Activated T-cell treated with anti-CD3 and anti-CD28 coated beads, Interleukin-2, amount 50 U/mL, for 24 hours (primary cell): ENCODE measurements at regions not wholly inside any gene's neighbourhood (a gene's known extent, or its start where the extent isn't known, plus 50 kb on each side); places are given as distances from the start of the nearest gene placed in this dataset.

Experiments
- DNase-seq: peaks from one replicate; pipeline ENCODE4 v3.0.0-alpha.2; 2020
- H3K27ac Mint-ChIP-seq: 2 replicates; pipeline ENCODE4 v1.8.0; 2020; ENCODE audit warnings: mild to moderate bottlenecking, mixed read lengths
- H3K27me3 Mint-ChIP-seq: 2 replicates; pipeline ENCODE4 v1.8.0; 2020; ENCODE audit warnings: mixed read lengths
- H3K36me3 Mint-ChIP-seq: 2 replicates; pipeline ENCODE4 v1.8.0; 2020; ENCODE audit warnings: low read depth, mixed read lengths
- H3K4me1 Mint-ChIP-seq: 2 replicates; pipeline ENCODE4 v1.8.0; 2020; ENCODE audit warnings: low read depth, mixed read lengths
- H3K4me3 Mint-ChIP-seq: 2 replicates; pipeline ENCODE4 v1.8.0; 2020; ENCODE audit warnings: mild to moderate bottlenecking, moderate library complexity, mixed read lengths
- H3K9me3 Mint-ChIP-seq: 2 replicates; pipeline ENCODE4 v1.8.0; 2020; ENCODE audit warnings: mixed read lengths

DNA sequence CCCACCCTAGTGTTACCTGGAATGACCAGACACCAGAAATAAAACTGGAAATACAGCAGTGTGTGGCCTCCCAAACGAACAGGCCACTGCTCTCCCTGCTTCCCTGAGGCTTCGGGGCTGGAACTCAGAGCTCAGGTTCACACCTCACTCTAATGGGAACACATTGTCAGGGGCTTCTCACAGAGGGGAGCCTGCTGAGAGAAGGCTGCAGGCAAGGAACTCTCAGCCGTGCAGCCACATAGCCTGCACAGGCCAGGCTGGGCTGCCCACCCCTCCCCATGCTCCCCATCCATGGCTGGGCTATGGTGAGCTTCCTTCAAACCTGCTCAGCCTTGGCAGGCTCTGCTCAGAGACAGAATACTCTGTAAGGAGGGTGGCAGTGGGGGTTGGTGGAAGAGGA is 302.5 kb downstream of the EMP1 start:
- H3K36me3 Mint-ChIP-seq, result no peaks in the 10 kb centered on the region
- H3K4me1 Mint-ChIP-seq, result no peaks in the 10 kb centered on the region
- no peak for DNase-seq
- H3K9me3 Mint-ChIP-seq, result no peaks in the 10 kb centered on the region
- H3K4me3 Mint-ChIP-seq, result no peak overlapping the region
- no peak overlapping the region for H3K27ac Mint-ChIP-seq
- H3K27me3 Mint-ChIP-seq, result peaks cover 3% of the 10 kb centered on the region

DNA sequence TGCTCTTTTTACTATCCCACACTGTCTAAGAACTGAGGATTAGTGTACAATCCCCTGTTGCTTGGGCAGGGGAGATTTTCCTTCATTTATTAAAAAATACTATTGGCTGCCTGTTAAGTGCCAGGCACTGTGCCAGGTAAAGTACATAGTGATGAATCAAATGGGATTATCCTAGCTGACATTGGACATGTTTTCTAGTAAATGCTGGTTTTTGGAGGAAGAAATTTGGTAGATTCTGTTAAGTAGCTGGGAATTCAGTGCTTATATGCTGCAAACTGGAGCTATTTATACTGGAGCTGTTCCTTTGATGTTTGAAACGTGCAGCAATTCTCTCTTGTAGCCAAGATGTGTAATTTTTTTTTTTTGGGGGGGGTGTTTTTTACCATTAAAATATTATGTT is 299.6 kb downstream of the EMP1 start:
- Mint-ChIP-seq H3K27ac (no peak overlapping the region), H3K27me3 (peaks cover 3% of the 10 kb centered on the region), H3K9me3 (peaks cover 3% of the 10 kb centered on the region), H3K4me1 (no peaks in the 10 kb centered on the region), H3K4me3 (no peak overlapping the region), H3K36me3 (no peaks in the 10 kb centered on the region)
- no peak for DNase-seq

DNA sequence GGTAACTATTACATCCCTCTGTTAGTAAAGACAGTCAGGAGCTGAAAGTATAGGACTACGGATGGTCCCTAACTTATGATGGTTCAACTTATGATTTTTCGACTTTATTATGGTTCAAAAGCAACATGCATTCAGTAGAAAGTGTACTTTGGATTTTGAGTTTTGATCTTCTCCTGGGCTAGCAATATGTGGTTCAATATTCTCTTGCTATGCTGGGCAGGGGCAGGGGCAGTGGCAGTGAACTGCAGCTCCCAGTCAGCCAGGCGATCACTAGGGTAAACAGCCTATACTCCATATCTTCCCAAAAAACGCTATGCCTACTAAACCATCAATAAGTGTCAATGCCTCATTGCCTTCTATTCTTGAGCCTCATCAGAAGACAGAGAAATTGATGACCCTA is 292.7 kb downstream of the EMP1 start:
- no peaks in the 10 kb centered on the region for H3K4me1 Mint-ChIP-seq
- H3K27me3 Mint-ChIP-seq, result peaks cover 2% of the 10 kb centered on the region
- no peak overlapping the region for H3K27ac Mint-ChIP-seq
- no peak for DNase-seq
- peaks cover 3% of the 10 kb centered on the region for H3K9me3 Mint-ChIP-seq
- H3K4me3 Mint-ChIP-seq, result no peak overlapping the region
- no peaks in the 10 kb centered on the region for H3K36me3 Mint-ChIP-seq

DNA sequence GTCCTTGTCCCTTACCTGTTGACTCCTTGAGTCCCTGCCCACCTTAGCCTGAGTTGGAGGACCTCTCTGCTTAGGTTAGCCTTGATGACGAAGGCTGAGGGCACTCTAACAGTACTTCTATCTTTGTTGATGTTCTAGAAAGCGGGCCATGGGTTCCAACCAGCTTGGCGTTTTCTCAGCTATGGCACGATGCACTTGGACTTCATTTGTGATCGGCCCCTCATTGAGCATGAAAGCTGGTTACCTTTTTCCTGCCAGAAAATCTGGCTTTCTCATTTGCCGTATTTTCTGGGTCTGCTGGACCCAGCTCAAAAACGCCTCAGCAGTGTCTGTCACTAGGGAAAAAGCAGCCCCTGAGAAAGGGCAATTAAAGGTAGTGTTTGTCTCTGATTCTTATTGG is 290.8 kb downstream of the EMP1 start:
- Mint-ChIP-seq H3K4me3 (no peak overlapping the region), H3K9me3 (no peaks in the 10 kb centered on the region), H3K4me1 (no peaks in the 10 kb centered on the region), H3K27me3 (peaks cover 2% of the 10 kb centered on the region), H3K36me3 (no peaks in the 10 kb centered on the region), H3K27ac (no peak overlapping the region)
- no peak for DNase-seq

DNA sequence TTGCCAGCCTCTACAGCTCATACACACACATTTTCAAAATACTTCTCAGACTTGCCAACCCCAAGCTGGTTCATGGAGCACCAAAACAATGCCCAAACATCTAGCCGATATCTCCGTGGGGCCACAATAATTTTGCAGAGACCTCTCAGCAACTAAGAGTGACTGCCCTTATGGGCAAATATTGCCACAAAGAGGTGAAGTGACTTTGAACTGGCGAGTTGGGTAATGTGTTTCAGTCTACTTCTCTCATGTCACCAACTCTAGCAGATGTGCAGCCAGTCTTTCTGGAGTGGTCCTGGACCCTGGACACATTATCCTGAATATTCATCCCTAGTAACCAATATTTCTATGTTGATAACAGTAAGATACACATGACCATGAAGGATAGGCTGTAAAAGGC is 290.3 kb downstream of the EMP1 start:
- Mint-ChIP-seq H3K27me3 (peaks cover 2% of the 10 kb centered on the region), H3K36me3 (no peaks in the 10 kb centered on the region), H3K4me3 (no peak overlapping the region), H3K9me3 (no peaks in the 10 kb centered on the region), H3K27ac (no peak overlapping the region), H3K4me1 (no peaks in the 10 kb centered on the region)
- DNase-seq, result no peak

DNA sequence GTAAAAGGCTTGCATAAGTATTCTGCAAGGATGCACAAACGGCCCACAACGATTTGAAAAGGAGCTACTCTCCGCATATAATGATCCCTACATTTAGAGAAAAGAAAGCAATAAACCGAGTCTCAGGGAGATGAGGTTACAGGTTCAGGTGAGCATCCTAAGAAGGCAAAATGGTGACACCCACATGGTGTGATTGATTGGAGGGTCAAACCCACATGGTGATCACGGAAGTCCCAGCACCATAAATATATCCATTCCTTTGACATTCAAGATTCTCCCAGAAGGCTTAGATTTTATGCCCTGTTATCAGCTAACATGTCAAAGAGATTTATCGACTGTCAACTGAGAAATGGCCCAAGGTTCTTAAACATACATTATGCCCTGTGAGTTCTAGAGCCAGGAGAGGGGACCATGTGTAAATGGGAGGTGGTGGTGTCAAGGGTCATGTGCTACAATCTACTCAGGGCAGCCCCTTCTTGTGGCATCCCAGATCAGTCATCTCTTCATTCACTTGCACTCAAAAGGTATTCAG is 282.2 kb downstream of the EMP1 start:
- Mint-ChIP-seq H3K4me1 (no peaks in the 10 kb centered on the region), H3K4me3 (no peak overlapping the region), H3K36me3 (no peaks in the 10 kb centered on the region), H3K27me3 (peaks cover 21% of the 10 kb centered on the region), H3K27ac (no peak overlapping the region), H3K9me3 (no peaks in the 10 kb centered on the region)
- DNase-seq, result no peak

DNA sequence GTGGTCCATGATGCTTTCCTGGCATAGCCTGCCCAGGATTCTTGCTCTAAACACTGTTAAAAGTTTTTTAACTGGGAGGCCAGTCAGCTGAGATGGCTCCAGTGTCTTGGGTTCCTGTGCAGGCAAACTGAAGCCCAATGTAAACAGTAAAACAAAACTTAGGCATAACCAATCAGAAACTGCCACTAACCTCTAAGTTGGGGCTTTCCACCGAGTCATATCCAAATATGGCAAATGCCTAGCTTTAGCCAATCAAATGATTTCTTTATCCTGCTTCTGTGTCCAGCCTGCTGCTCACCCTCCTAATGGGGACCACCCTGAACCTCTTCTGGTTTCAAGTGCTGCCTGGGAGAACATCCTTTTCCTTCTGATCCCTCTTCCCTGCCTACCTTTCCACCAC is 277.9 kb downstream of the EMP1 start:
- no peaks in the 10 kb centered on the region for H3K4me1 Mint-ChIP-seq
- H3K27me3 Mint-ChIP-seq, result peaks cover 25% of the 10 kb centered on the region
- no peak for DNase-seq
- H3K36me3 Mint-ChIP-seq, result no peaks in the 10 kb centered on the region
- no peak overlapping the region for H3K4me3 Mint-ChIP-seq
- H3K9me3 Mint-ChIP-seq, result no peaks in the 10 kb centered on the region
- no peak overlapping the region for H3K27ac Mint-ChIP-seq

DNA sequence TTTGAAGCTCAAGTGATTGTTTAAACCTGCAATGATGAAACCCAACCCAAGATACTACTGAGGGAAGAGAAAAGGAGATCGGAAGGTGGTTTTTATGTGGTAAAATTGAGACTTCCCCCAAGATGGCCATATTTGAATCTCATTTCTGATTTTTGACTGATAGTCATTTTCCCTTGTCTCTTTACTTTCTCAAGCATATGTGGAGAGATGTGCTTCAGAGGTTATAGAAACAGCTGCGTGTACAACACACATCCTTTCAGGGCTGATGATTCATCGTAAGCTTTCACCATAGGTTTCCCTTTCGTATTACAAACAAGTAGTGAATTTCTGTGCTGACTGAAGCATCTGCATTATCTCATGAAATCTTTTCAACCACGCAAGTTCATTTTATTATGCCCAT is 276.2 kb downstream of the EMP1 start:
- Mint-ChIP-seq H3K27ac (no peak overlapping the region), H3K4me1 (no peaks in the 10 kb centered on the region), H3K36me3 (no peaks in the 10 kb centered on the region), H3K4me3 (no peak overlapping the region), H3K27me3 (peaks cover 33% of the 10 kb centered on the region), H3K9me3 (no peaks in the 10 kb centered on the region)
- DNase-seq, result no peak

DNA sequence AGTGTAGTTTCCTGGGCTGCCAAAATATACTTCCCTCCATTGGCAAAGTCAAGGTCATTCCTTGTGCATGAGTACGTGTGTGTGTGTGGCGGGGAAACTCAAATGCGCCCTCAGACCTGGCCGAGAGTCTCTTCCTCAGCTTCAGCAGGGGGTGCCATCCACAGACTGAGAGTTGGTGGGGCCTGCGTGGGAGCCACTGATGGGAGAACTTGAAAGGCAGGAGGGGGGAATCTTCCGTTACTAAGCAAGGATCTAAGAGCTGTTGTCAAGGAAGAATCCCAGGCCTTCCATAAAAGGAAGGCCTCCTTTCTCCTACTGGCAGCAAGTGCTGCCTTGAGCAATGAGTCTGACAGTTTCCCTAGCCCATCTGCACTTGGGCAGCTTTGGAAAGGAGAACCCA is 274.9 kb downstream of the EMP1 start:
- Mint-ChIP-seq H3K27ac (no peak overlapping the region), H3K4me3 (no peak overlapping the region), H3K36me3 (no peaks in the 10 kb centered on the region), H3K4me1 (no peaks in the 10 kb centered on the region), H3K27me3 (peaks cover 30% of the 10 kb centered on the region), H3K9me3 (no peaks in the 10 kb centered on the region)
- DNase-seq, result no peak

DNA sequence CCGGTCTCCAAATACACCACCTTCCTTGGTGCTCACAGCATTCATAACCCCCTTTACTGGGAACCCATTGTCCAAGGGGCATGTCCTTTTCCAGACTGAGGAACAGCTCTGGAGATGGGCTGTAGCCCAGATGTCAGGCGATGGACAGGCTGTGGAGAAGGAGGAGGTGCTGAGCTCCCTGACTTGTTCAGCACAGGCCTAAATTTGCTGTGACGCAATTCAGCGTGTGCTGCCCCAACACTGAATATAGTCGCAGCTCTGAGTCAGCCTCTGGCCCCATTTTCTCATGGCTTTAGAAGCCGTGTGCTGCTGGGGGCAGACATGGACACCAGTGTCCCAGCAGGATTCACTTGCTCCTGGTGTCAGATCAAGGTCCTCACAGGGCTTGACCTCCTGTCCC is 269.1 kb downstream of the EMP1 start:
- no peak overlapping the region for H3K4me3 Mint-ChIP-seq

DNA sequence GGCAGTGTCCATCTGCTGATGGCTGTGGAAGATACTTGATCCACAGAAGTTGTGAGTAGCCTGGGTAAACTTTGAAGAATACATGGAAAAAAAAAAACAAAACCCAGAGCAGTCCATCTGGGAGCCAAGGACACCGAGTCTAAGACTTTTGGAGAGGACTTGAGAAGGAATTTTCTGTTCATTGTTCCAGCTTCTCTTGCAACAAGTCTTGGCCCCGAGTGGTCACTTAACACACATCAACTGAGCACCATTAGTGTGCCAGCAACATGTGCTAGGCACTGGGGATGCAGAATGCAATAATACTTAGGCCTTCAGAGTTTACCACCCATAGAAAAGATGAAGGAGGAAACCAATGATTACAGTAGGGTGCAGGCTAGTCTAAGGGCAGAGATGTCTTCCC is 266.7 kb downstream of the EMP1 start:
- H3K4me1 Mint-ChIP-seq, result no peaks in the 10 kb centered on the region
- peaks cover 10% of the 10 kb centered on the region for H3K27me3 Mint-ChIP-seq
- H3K27ac Mint-ChIP-seq, result no peak overlapping the region
- no peaks in the 10 kb centered on the region for H3K9me3 Mint-ChIP-seq
- H3K4me3 Mint-ChIP-seq, result no peak overlapping the region
- H3K36me3 Mint-ChIP-seq, result no peaks in the 10 kb centered on the region
- DNase-seq, result no peak

More for the DNA sequence above, 269.1 kb downstream of the EMP1 start:
- no peak overlapping the region for H3K27ac Mint-ChIP-seq
- H3K9me3 Mint-ChIP-seq, result no peaks in the 10 kb centered on the region
- DNase-seq, result no peak
- no peaks in the 10 kb centered on the region for H3K36me3 Mint-ChIP-seq
- peaks cover 9% of the 10 kb centered on the region for H3K27me3 Mint-ChIP-seq
- H3K4me1 Mint-ChIP-seq, result no peaks in the 10 kb centered on the region

DNA sequence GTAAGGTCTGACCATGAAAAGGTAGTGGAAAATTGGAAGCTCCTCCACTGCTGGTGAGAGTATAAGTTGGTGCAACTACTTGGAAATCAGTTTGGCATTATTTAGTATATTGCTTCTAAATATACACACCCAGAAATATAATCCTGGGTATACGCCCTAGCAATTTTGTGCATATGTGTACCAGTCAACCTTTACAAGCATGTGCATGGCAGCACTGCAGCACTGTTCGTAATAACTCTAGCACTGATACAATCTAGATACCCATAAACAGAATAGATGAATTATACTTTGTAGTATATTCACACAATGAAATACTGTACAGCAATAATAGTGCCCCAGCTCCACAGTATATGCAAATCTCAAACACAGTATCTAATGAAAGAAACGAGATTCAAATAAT is 265.9 kb downstream of the EMP1 start:
- H3K4me3 Mint-ChIP-seq, result no peak overlapping the region
- no peaks in the 10 kb centered on the region for H3K36me3 Mint-ChIP-seq
- DNase-seq, result no peak
- H3K4me1 Mint-ChIP-seq, result no peaks in the 10 kb centered on the region
- H3K27me3 Mint-ChIP-seq, result peaks cover 5% of the 10 kb centered on the region
- H3K27ac Mint-ChIP-seq, result no peak overlapping the region
- H3K9me3 Mint-ChIP-seq, result no peaks in the 10 kb centered on the region

DNA sequence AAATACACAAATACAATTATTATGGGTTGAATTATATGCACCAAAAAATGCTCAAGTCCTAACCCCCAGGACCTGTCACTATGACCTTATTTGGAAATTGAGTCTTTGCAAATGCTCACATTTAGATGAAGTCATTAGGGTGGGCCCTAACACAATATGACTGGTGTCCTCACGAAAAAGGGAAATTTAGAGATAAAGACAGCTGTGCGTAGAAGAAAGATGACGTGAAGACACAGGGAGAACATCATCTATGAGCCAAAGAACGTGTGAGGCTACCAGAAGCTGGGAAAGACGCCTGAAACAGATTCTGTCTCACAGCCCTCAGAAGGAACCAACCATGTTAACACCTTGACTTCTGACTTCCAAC is 259.2 kb downstream of the EMP1 start:
- Mint-ChIP-seq H3K4me3 (no peak overlapping the region), H3K36me3 (no peaks in the 10 kb centered on the region), H3K9me3 (no peaks in the 10 kb centered on the region), H3K4me1 (no peaks in the 10 kb centered on the region), H3K27ac (no peak overlapping the region), H3K27me3 (peaks cover 10% of the 10 kb centered on the region)
- no peak for DNase-seq

DNA sequence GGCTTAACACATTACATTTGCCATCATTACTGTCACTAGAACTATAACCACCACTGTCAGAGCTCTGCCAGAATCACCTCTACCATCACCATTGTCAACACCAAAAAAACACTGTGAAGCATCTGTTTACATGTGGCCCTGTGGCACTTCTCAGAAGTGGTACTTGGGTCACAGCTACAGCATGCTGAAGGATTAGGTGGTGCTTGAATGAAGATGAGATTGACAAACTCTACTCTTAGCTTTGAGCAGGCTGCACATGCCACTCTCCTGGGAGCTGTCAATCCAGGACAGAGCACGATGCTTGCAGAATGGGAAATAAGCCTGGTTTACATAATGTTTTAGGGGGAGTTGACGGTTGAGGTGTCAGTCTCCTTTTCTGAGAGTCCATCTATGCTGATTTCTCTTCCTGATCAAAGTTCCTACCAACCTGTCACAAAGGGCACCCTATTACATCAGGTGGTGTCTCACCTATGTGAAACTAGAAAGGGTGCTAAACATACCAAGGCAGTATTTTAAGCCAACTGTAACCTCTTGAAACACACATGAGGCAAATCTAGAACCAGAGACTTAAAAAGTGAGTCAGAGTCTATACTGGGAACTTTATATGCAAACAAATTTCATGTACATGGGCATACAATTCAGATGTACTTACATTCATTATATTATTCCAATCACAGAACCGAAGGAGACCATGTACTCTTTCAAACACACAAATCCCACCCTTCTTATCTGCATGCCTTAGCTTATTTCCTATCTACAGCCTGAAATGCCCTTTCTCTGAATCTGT is 258.7 kb downstream of the EMP1 start:
- Mint-ChIP-seq H3K27me3 (peaks cover 12% of the 10 kb centered on the region), H3K27ac (no peak overlapping the region), H3K36me3 (no peaks in the 10 kb centered on the region), H3K4me1 (no peaks in the 10 kb centered on the region), H3K9me3 (no peaks in the 10 kb centered on the region), H3K4me3 (no peak overlapping the region)
- no peak for DNase-seq

DNA sequence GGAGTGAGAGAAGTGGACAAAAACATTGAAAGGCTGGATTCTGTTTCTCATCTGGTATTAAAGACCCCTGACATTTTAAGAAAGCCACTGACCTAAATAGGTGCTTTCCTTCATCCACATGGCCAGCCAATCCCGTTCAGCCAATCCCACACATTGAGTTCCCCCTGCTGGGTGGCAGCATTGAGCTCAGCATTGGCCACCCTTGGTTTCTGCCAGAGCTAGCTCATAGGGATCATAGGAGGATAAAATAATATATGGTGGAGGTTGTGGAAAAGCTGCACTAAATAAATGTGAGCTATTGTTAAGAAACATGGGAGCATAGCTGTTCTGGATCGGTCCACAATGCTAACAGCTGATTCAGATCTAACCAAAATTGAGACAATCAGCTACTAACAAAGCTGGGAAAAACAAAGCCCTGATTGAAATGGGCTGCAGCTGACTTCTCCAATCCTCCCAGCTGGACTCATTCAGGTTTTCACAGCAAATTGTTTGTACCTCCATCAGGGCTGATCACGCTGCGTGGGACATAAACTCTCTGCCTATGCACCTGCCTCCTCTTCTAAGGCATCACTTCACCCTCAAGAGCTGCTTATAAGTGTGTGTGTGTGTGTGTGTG is 256.5 kb downstream of the EMP1 start:
- H3K27me3 Mint-ChIP-seq, result peaks cover 6% of the 10 kb centered on the region
- no peaks in the 10 kb centered on the region for H3K4me1 Mint-ChIP-seq
- no peak for DNase-seq
- no peak overlapping the region for H3K4me3 Mint-ChIP-seq
- no peak overlapping the region for H3K27ac Mint-ChIP-seq
- H3K9me3 Mint-ChIP-seq, result no peaks in the 10 kb centered on the region
- H3K36me3 Mint-ChIP-seq, result no peaks in the 10 kb centered on the region
